ENCODE measurements at regions not wholly inside any gene's neighbourhood (a gene's known extent, or its start where the extent isn't known, plus 50 kb on each side); places are given as distances from the start of the nearest gene placed in this dataset.

- no peak overlapping the region for H3K27ac ChIP-seq
- H3K4me3 ChIP-seq: no peak overlapping the region
- no peaks in the 10 kb centered on the region for H3K27me3 ChIP-seq
- H3K9me3 ChIP-seq: no peaks in the 10 kb centered on the region
- TF ChIP-seq EP300 (IDR thresholded peaks at IDR 0.05) (no peak), POLR2A (IDR thresholded peaks at IDR 0.05) (no peak), POLR2AphosphoS5 (IDR thresholded peaks at IDR 0.05) (no peak), CTCF (IDR thresholded peaks at IDR 0.05) (no peak)
- WGBS: 12% methylated on average over 1 of the region's 1 CpG
- no peaks in the 10 kb centered on the region for H3K36me3 ChIP-seq
- no peak for DNase-seq (ENCODE audit: low spot score in 2 of 2)
- peaks cover 4% of the 10 kb centered on the region for H3K4me1 ChIP-seq
Measured at GRCh38 chr15:95604634-95605036, 725.9 kb upstream of the NR2F2 start.

GRCh38 chr15:95605098-95605497 lies 725.4 kb upstream of the NR2F2 start:
- no peaks in the 10 kb centered on the region for H3K27me3 ChIP-seq
- H3K36me3 ChIP-seq: no peaks in the 10 kb centered on the region
- no peaks in the 10 kb centered on the region for H3K9me3 ChIP-seq
- H3K27ac ChIP-seq: no peak overlapping the region
- peaks cover 4% of the 10 kb centered on the region for H3K4me1 ChIP-seq
- no peak for DNase-seq (ENCODE audit: low spot score in 2 of 2)
- TF ChIP-seq POLR2AphosphoS5 (IDR thresholded peaks at IDR 0.05) (no peak), EP300 (IDR thresholded peaks at IDR 0.05) (no peak), POLR2A (IDR thresholded peaks at IDR 0.05) (no peak), CTCF (IDR thresholded peaks at IDR 0.05) (no peak)
- no peak overlapping the region for H3K4me3 ChIP-seq

- no peaks in the 10 kb centered on the region for H3K36me3 ChIP-seq
- no peaks in the 10 kb centered on the region for H3K9me3 ChIP-seq
- 87% methylated on average over 2 of the region's 2 CpGs for WGBS
- TF ChIP-seq POLR2A (IDR thresholded peaks at IDR 0.05) (no peak), POLR2AphosphoS5 (IDR thresholded peaks at IDR 0.05) (no peak), EP300 (IDR thresholded peaks at IDR 0.05) (no peak), CTCF (IDR thresholded peaks at IDR 0.05) (no peak)
- H3K4me1 ChIP-seq: peaks cover 4% of the 10 kb centered on the region
- no peak overlapping the region for H3K4me3 ChIP-seq
- H3K27ac ChIP-seq: no peak overlapping the region
- no peak for DNase-seq (ENCODE audit: low spot score in 2 of 2)
- H3K27me3 ChIP-seq: no peaks in the 10 kb centered on the region
Measured at GRCh38 chr15:95606551-95606950, 723.9 kb upstream of the NR2F2 start.

- DNase-seq (ENCODE audit: low spot score in 2 of 2): no peak
- no peak for TF ChIP-seq POLR2AphosphoS5 (IDR thresholded peaks at IDR 0.05)
- no peak for TF ChIP-seq CTCF (IDR thresholded peaks at IDR 0.05)
- no peak for TF ChIP-seq EP300 (IDR thresholded peaks at IDR 0.05)
- no peak for TF ChIP-seq POLR2A (IDR thresholded peaks at IDR 0.05)
- no peaks in the 10 kb centered on the region for H3K36me3 ChIP-seq
- peaks cover 4% of the 10 kb centered on the region for H3K4me1 ChIP-seq
- no peaks in the 10 kb centered on the region for H3K9me3 ChIP-seq
- no peak overlapping the region for H3K4me3 ChIP-seq
- WGBS: 90% methylated on average over 4 of the region's 4 CpGs
- H3K27ac ChIP-seq: no peak overlapping the region
- H3K27me3 ChIP-seq: no peaks in the 10 kb centered on the region
Measured at GRCh38 chr15:95608371-95608770, 722.1 kb upstream of the NR2F2 start.

- Histone ChIP-seq H3K27me3 (no peaks in the 10 kb centered on the region), H3K9me3 (no peaks in the 10 kb centered on the region), H3K36me3 (no peaks in the 10 kb centered on the region), H3K4me3 (no peak overlapping the region), H3K27ac (no peak overlapping the region), H3K4me1 (peaks cover 4% of the 10 kb centered on the region)
- TF ChIP-seq POLR2A (IDR thresholded peaks at IDR 0.05): no peak
- TF ChIP-seq CTCF (IDR thresholded peaks at IDR 0.05): no peak
- no peak for TF ChIP-seq EP300 (IDR thresholded peaks at IDR 0.05)
- no peak for TF ChIP-seq POLR2AphosphoS5 (IDR thresholded peaks at IDR 0.05)
- WGBS: 76% methylated on average over 3 of the region's 3 CpGs
- DNase-seq (ENCODE audit: low spot score in 2 of 2): no peak
Measured at GRCh38 chr15:95609096-95609495, 721.4 kb upstream of the NR2F2 start.

Measured in suprapubic skin (tissue), 4 donors.